AG10803 (cell line): ENCODE measurements at regions not wholly inside any gene's neighbourhood (a gene's known extent, or its start where the extent isn't known, plus 50 kb on each side); places are given as distances from the start of the nearest gene placed in this dataset.

Experiments
- DNase-seq: peaks from one replicate; pipeline ENCODE4 v3.0.0; 2010; ENCODE audit warnings: low read depth
- H3K4me3 ChIP-seq: 2 replicates; pipeline ENCODE4 v1.5.1; 2011; ENCODE audit warnings: mild to moderate bottlenecking, low read length, control low read depth
- TF ChIP-seq, protein P1 (sequence below): conservative IDR thresholded peaks from 2 replicates; pipeline ENCODE4 v1.5.1; 2011; ENCODE audit warnings: mild to moderate bottlenecking, low read length, control low read depth, inconsistent platforms

DNA sequence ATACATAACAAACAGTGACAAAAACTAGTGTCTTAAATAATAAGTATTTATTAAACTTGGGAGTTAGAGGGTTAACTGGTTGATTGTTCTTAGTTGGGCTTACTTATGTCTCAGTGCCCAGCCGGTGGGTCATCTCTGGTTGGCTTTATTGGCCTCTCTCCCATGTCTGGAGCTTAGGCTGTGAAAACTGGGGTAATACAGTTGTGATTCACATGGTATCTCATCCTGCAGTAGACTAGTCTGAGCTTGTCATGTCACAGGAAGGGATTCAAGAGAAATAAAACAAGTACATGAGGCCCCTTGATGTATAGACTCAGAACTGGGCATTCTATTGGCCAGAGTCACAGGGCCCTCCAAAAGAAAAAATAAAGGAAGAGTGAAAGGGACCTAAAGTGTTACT lies 466.4 kb upstream of the SMC2 start:
- H3K4me3 ChIP-seq = no peak overlapping the region
- TF ChIP-seq, protein P1, sequence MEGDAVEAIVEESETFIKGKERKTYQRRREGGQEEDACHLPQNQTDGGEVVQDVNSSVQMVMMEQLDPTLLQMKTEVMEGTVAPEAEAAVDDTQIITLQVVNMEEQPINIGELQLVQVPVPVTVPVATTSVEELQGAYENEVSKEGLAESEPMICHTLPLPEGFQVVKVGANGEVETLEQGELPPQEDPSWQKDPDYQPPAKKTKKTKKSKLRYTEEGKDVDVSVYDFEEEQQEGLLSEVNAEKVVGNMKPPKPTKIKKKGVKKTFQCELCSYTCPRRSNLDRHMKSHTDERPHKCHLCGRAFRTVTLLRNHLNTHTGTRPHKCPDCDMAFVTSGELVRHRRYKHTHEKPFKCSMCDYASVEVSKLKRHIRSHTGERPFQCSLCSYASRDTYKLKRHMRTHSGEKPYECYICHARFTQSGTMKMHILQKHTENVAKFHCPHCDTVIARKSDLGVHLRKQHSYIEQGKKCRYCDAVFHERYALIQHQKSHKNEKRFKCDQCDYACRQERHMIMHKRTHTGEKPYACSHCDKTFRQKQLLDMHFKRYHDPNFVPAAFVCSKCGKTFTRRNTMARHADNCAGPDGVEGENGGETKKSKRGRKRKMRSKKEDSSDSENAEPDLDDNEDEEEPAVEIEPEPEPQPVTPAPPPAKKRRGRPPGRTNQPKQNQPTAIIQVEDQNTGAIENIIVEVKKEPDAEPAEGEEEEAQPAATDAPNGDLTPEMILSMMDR = no peak
- DNase-seq = no peak

DNA sequence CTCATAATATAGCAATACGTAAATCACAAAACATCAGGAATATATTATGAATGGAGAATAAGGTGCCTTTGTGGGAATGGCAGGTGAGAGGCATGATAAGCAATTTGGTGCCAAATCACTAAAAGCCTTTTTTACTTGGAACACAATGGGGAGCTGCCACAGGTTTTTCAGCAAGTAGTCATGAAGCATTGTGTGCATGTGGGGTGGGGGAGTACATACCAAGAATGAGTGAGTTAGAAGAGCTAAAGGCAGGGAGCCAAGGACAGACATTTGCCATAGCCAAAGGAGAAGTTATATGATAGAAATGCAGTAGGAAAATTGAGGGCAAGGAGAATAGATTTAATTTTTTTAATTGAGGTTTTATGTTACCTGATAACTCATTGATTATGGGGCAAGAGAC lies 445.0 kb upstream of the SMC2 start:
- TF ChIP-seq, protein P1 = no peak
- H3K4me3 ChIP-seq = no peak overlapping the region
- DNase-seq = no peak

DNA sequence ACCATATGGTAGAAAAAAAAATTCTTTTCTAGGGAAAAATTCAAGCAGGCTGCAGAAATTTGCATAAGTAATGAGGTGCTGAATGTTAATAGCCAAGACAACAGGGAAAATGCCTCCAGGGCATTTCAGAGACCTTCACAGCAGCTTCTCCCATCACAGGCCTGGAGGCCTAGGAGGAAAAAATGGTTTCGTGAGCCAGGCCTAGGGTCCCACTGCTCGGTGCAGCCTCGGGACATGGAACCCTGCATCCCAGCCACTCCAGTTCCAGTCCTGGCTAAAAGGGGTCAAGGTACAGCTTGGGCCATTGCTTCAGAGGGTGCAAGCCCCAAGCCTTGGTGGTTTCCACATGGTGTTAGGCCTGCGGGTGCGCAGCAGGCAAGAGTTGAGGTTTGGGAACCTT lies 436.0 kb upstream of the SMC2 start:
- DNase-seq = no peak
- TF ChIP-seq, protein P1 = no peak
- H3K4me3 ChIP-seq = no peak overlapping the region

DNA sequence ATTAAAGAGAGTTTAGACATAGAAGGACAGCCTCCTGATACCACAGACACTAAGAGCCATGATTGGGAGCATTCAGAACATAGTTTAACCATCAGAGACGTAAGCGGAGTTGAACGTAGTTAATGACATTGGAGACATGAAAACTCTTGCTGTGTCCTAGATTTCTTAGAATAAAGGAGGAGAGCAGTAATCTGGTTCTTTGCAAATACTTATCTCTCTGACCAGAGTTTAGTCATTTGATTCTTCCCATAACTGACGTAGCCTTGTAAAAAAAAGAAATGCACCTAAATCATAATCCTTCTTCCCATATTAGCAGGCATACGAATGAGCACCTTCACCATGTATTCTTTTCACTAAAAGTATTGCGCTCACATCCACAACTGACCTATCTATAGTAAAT lies 433.3 kb upstream of the SMC2 start:
- TF ChIP-seq, protein P1 = no peak
- H3K4me3 ChIP-seq = no peak overlapping the region
- no peak for DNase-seq

DNA sequence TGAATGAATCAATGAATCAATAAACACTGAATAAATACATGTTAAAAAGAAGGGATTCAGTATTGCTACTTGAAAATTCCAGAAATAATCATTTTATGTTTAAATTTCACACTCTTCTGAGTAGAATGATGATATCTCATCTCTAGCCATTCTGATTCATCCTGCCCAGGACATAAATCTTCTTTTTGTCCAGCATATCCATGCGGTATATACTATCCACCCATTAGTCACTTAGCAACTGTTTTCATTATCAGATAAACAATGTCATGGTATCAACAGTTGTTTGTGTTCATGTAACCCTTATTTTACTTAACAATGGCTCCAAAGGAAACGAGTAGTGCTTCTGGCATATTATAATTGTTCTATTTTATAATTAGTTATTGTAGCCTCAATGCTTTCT lies 432.4 kb upstream of the SMC2 start:
- TF ChIP-seq, protein P1 = no peak
- H3K4me3 ChIP-seq = no peak overlapping the region
- no peak for DNase-seq

DNA sequence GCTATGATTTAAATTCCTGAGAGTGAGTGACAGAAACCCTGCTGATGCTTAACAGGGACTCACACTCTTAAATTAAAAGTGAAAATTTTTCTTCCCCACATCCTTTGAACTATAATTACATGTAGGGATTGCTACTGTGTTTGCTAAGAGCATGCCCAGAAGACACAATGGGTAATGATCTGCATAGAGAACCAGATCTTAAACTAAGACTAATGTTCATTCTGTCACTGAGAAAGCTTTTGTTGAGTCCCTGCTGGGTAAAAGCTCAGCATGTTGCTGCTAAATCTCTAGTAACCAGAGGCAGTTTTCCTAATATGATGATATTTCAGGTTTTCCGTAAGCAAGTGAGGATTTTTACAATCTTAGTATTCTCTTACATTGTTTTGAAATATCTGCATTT lies 424.8 kb upstream of the SMC2 start:
- no peak for DNase-seq
- no peak overlapping the region for H3K4me3 ChIP-seq
- TF ChIP-seq, protein P1 = no peak

DNA sequence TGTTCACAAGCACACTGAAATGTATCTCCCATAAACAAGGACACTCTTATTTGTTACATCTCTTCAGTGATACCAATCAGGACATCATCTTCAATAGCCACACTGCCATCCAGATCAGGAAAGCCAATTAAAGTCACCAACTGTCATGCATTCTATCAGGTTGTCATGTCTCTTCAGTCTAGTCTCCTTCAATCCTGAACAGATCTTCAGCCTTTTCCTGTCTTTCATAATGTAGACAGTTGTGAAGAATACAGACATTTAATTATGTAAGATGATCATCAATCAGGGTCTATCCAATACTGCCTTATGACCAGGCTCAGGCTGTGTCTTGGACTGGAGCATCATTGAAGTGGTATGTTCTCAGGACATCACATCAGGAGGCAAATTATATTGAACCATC lies 419.8 kb upstream of the SMC2 start:
- no peak overlapping the region for H3K4me3 ChIP-seq
- TF ChIP-seq, protein P1 = no peak
- DNase-seq = no peak
